ENCODE measurements at regions not wholly inside any gene's neighbourhood (a gene's known extent, or its start where the extent isn't known, plus 50 kb on each side); places are given as distances from the start of the nearest gene placed in this dataset.

GRCh38 chrX:39724544-39724943 is 373.2 kb downstream of the BCOR start:
- no peak for DNase-seq
- peaks cover 4% of the 10 kb centered on the region for H3K36me3 Mint-ChIP-seq (ENCODE audit: low read depth)
- peaks cover 20% of the 10 kb centered on the region for H3K4me1 Mint-ChIP-seq
- Histone ChIP-seq H3K4me1 (ENCODE audit: control insufficient read depth, insufficient read depth, low read length) (no peaks in the 10 kb centered on the region), H3K27ac (ENCODE audit: low read depth, low read length) (no peak overlapping the region), H3K36me3 (ENCODE audit: control insufficient read depth, insufficient read depth, low read length) (no peaks in the 10 kb centered on the region), H3K4me3 (ENCODE audit: low read length) (no peak overlapping the region), H3K9me3 (ENCODE audit: control insufficient read depth, low read length) (peaks cover 5% of the 10 kb centered on the region), H3K9ac (ENCODE audit: extremely low read depth, low read length, poor library complexity, severe bottlenecking) (no peak overlapping the region), H3K27me3 (ENCODE audit: control insufficient read depth, insufficient read depth, low read length, poor library complexity, severe bottlenecking) (no peaks in the 10 kb centered on the region)
- H3K4me3 Mint-ChIP-seq: no peak overlapping the region
- H3K27me3 Mint-ChIP-seq (ENCODE audit: insufficient read depth): peaks cover 14% of the 10 kb centered on the region
- no peak for TF ChIP-seq CTCF (conservative IDR thresholded peaks at IDR 0.05)
- 100% methylated on average over 1 of the region's 1 CpG; no CpG with 5 or more reads in 1 of the 2 experiments for WGBS, 2 experiments (ENCODE audit: insufficient coverage in 1 of 2, insufficient read length in 1 of 2)
- H3K9me3 Mint-ChIP-seq: peaks cover 25% of the 10 kb centered on the region
- no peak overlapping the region for H3K27ac Mint-ChIP-seq

GRCh38 chrX:39725114-39725513 is 372.6 kb downstream of the BCOR start:
- H3K4me3 Mint-ChIP-seq: no peak overlapping the region
- peaks cover 25% of the 10 kb centered on the region for H3K9me3 Mint-ChIP-seq
- no peaks in the 10 kb centered on the region for H3K27me3 ChIP-seq (ENCODE audit: control insufficient read depth, insufficient read depth, low read length, poor library complexity, severe bottlenecking)
- H3K27ac Mint-ChIP-seq: no peak overlapping the region
- WGBS, 2 experiments (ENCODE audit: insufficient coverage in 1 of 2, insufficient read length in 1 of 2): 81 to 95% methylated on average over 4 of the region's 4 CpGs
- H3K4me1 ChIP-seq (ENCODE audit: control insufficient read depth, insufficient read depth, low read length): no peaks in the 10 kb centered on the region
- H3K9me3 ChIP-seq (ENCODE audit: control insufficient read depth, low read length): peaks cover 5% of the 10 kb centered on the region
- H3K36me3 Mint-ChIP-seq (ENCODE audit: low read depth): peaks cover 4% of the 10 kb centered on the region
- no peak for TF ChIP-seq CTCF (conservative IDR thresholded peaks at IDR 0.05)
- peaks cover 14% of the 10 kb centered on the region for H3K27me3 Mint-ChIP-seq (ENCODE audit: insufficient read depth)
- H3K36me3 ChIP-seq (ENCODE audit: control insufficient read depth, insufficient read depth, low read length): no peaks in the 10 kb centered on the region
- no peak overlapping the region for H3K4me3 ChIP-seq (ENCODE audit: low read length)
- DNase-seq: no peak
- H3K4me1 Mint-ChIP-seq: peaks cover 23% of the 10 kb centered on the region
- no peak overlapping the region for H3K9ac ChIP-seq (ENCODE audit: extremely low read depth, low read length, poor library complexity, severe bottlenecking)
- no peak overlapping the region for H3K27ac ChIP-seq (ENCODE audit: low read depth, low read length)

GRCh38 chrX:39725928-39726619 is 371.7 kb downstream of the BCOR start:
- 60 to 91% methylated on average over 1 to 10 of the region's 13 CpGs for WGBS, 2 experiments (ENCODE audit: insufficient coverage in 1 of 2, insufficient read length in 1 of 2)
- no peak for TF ChIP-seq CTCF (conservative IDR thresholded peaks at IDR 0.05)
- no peak overlapping the region for H3K27ac Mint-ChIP-seq
- no peak overlapping the region for H3K9ac ChIP-seq (ENCODE audit: extremely low read depth, low read length, poor library complexity, severe bottlenecking)
- DNase-seq: no peak
- H3K4me3 ChIP-seq (ENCODE audit: low read length): no peak overlapping the region
- H3K27me3 ChIP-seq (ENCODE audit: control insufficient read depth, insufficient read depth, low read length, poor library complexity, severe bottlenecking): no peaks in the 10 kb centered on the region
- peaks cover 26% of the 10 kb centered on the region for H3K4me1 Mint-ChIP-seq
- H3K36me3 Mint-ChIP-seq (ENCODE audit: low read depth): peaks cover 4% of the 10 kb centered on the region
- H3K27me3 Mint-ChIP-seq (ENCODE audit: insufficient read depth): peaks cover 14% of the 10 kb centered on the region
- no peak overlapping the region for H3K27ac ChIP-seq (ENCODE audit: low read depth, low read length)
- peaks cover 23% of the 10 kb centered on the region for H3K9me3 Mint-ChIP-seq
- no peaks in the 10 kb centered on the region for H3K4me1 ChIP-seq (ENCODE audit: control insufficient read depth, insufficient read depth, low read length)
- no peak overlapping the region for H3K4me3 Mint-ChIP-seq
- no peaks in the 10 kb centered on the region for H3K36me3 ChIP-seq (ENCODE audit: control insufficient read depth, insufficient read depth, low read length)
- H3K9me3 ChIP-seq (ENCODE audit: control insufficient read depth, low read length): peaks cover 5% of the 10 kb centered on the region

Data from endodermal cell (in vitro differentiated cells).